ENCODE measurements at regions not wholly inside any gene's neighbourhood (a gene's known extent, or its start where the extent isn't known, plus 50 kb on each side); places are given as distances from the start of the nearest gene placed in this dataset.
"Not testable (repeated sequence)": the region's sequence is repeated elsewhere in the genome, so short reads cannot be mapped to it uniquely, and the experiment has no call there.

GRCh38 chr6:127406722-127407121, 52.5 kb downstream of the KIAA0408 start:
- not testable (repeated sequence) for DNase-seq

- DNase-seq = no peak
These were observed 53.1 kb downstream of the KIAA0408 start for GRCh38 chr6:127406122-127406521.

GRCh38 chr6:127404594-127405178, 54.5 kb downstream of the KIAA0408 start:
- no peak for DNase-seq

- no peak for DNase-seq
These were observed 55.1 kb downstream of the KIAA0408 start for GRCh38 chr6:127404133-127404532.

- DNase-seq = no peak
These were observed 55.6 kb downstream of the KIAA0408 start for GRCh38 chr6:127403636-127404035.

- no peak for DNase-seq
These were observed 56.1 kb downstream of the KIAA0408 start for GRCh38 chr6:127402890-127403617.

GRCh38 chr6:127397729-127398630, 54.6 kb upstream of the ECHDC1 start:
- DNase-seq = no peak

GRCh38 chr6:127397171-127397597, 53.8 kb upstream of the ECHDC1 start:
- peak; percentile 26 for DNase-seq

Data from NCI-H1105 (cell line).